HepG2 (cell line): ENCODE measurements at regions not wholly inside any gene's neighbourhood (a gene's known extent, or its start where the extent isn't known, plus 50 kb on each side); places are given as distances from the start of the nearest gene placed in this dataset.

ENCODE experiments used
- ATAC-seq: fragments of 200-7000 bp; cut with Tn5 transposase; 3 replicates; pipeline ENCODE4 v1.9.1; 2020; ENCODE audit warnings: mild to moderate bottlenecking, moderate library complexity
- BruUV-seq: library from RNA; stranded (reverse); fragments of 400-500 nt; replicated peaks from 2 replicates; lab custom pipeline; 2021; lab: Mats Ljungman, UMichigan
- CTCF ChIA-PET: fragments of 300-600 bp; formaldehyde crosslinking; extraction: SDS; loops from one replicate; lab custom pipeline; 2021; ENCODE audit warnings: low total read pairs, inconsistent platforms, low intra/inter-chr PET ratio; lab: Yijun Ruan, JAX
- POLR2A ChIA-PET: fragments of 350-600 bp; sonication (Branson Sonifier 250); formaldehyde crosslinking; loops from one replicate; lab custom pipeline; 2020; ENCODE audit warnings: antibody characterized with exemption, inconsistent platforms; lab: Yijun Ruan, JAX
- DNase-seq: peaks from one replicate; pipeline ENCODE4 v3.0.0-alpha.2; 2015; ENCODE audit warnings: low spot score
- FAIRE-seq: peaks from 3 replicates; lab custom pipeline; 2011; peaks lifted over from hg19 to GRCh38; lab: Jason Lieb, UNC
- H2AFZ ChIP-seq: one replicate; pipeline ENCODE4 v1.6.1; 2011; ENCODE audit warnings: low read length, inconsistent platforms
- H3K27ac ChIP-seq: fragments of 300-600 bp; 3 replicates; pipeline ENCODE4 v1.8.0; 2011; ENCODE audit warnings: mixed run types, mild to moderate bottlenecking, mixed read lengths, low read length, inconsistent platforms; ENCODE audit not compliant: insufficient read depth; ENCODE audit errors: extremely low read length
- H3K27me3 ChIP-seq, 2 experiments: fragments of 200-600 bp in 1 of 2; 2 replicates in 1 of 2; 3 replicates in 1 of 2; pipeline versions ENCODE4 v1.6.0 to v1.8.0; 2011; ENCODE audit warnings: low read length in 2 of 2, mild to moderate bottlenecking in 2 of 2, moderate library complexity in 2 of 2, inconsistent platforms in 1 of 2; ENCODE audit not compliant: insufficient read depth in 2 of 2, control insufficient read depth in 1 of 2
- H3K36me3 ChIP-seq, 2 experiments: fragments of 200-600 bp in 1 of 2; replicated peaks in 1 of 2; 2 replicates in 1 of 2; 3 replicates in 1 of 2; pipeline versions ENCODE4 v1.5.1 to v1.8.0; 2011; ENCODE audit warnings: low read length in 2 of 2, inconsistent platforms in 1 of 2; ENCODE audit not compliant: insufficient read depth in 2 of 2, control insufficient read depth in 1 of 2
- H3K4me1 ChIP-seq: 2 replicates; pipeline ENCODE4 v1.5.1; 2012; ENCODE audit warnings: low read length, inconsistent platforms; ENCODE audit not compliant: insufficient read depth
- H3K4me2 ChIP-seq: 2 replicates; pipeline ENCODE4 v1.6.0; 2011; ENCODE audit warnings: low read depth, low read length, inconsistent platforms
- H3K4me3 ChIP-seq, 3 experiments: fragments of 200-600 bp in 1 of 3; sonication (generic), shearing (Covaris generic) in 1 of 3; replicated peaks in 1 of 3; 2 replicates each; pipeline ENCODE4 v1.5.1; 2011 to 2016; ENCODE audit warnings: low read length in 3 of 3, inconsistent platforms in 2 of 3, low read depth in 2 of 3, mild to moderate bottlenecking in 2 of 3, control low read depth in 1 of 3, mixed read lengths in 1 of 3; ENCODE audit not compliant: insufficient read depth in 1 of 3
- H3K79me2 ChIP-seq: one replicate; pipeline ENCODE4 v1.6.1; 2011; ENCODE audit warnings: low read length, inconsistent platforms; ENCODE audit not compliant: insufficient read depth
- H3K9ac ChIP-seq: 2 replicates; pipeline ENCODE4 v1.6.0; 2011; ENCODE audit warnings: mild to moderate bottlenecking, low read depth, low read length, inconsistent platforms; ENCODE audit not compliant: insufficient read depth
- H3K9me3 ChIP-seq: 2 replicates; pipeline ENCODE4 v1.5.1; 2012; ENCODE audit warnings: mild to moderate bottlenecking, low read length
- H4K20me1 ChIP-seq: 2 replicates; pipeline ENCODE4 v1.6.0; 2011; ENCODE audit warnings: inconsistent platforms, mild to moderate bottlenecking, low read length, moderate library complexity; ENCODE audit not compliant: insufficient read depth
- CBX2 ChIP-seq, 2 experiments: fragments of 200-600 bp in 1 of 2; sonication (generic); formaldehyde crosslinking in 1 of 2; IDR thresholded peaks; 2 replicates each; pipeline versions ENCODE4 v1.7.0 to v1.8.1; 2018 to 2022; ENCODE audit warnings: low read depth in 2 of 2, low read length in 1 of 2, mild to moderate bottlenecking in 1 of 2, missing genetic modification reagents in 1 of 2
- CC2D1A ChIP-seq: sonication (generic); formaldehyde crosslinking; IDR thresholded peaks from 2 replicates; pipeline ENCODE4 v1.8.1; 2023; ENCODE audit warnings: mild to moderate bottlenecking, missing genetic modification reagents
- HINFP ChIP-seq: sonication (generic); formaldehyde crosslinking; IDR thresholded peaks from 2 replicates; pipeline ENCODE4 v1.4.0; 2020; ENCODE audit warnings: low read depth, mild to moderate bottlenecking, missing genetic modification reagents
- NCOA2 ChIP-seq: sonication (generic); formaldehyde crosslinking; IDR thresholded peaks from 2 replicates; pipeline ENCODE4 v1.8.0; 2022; ENCODE audit warnings: inconsistent platforms
- PAX8 ChIP-seq: sonication (generic); formaldehyde crosslinking; IDR thresholded peaks from 2 replicates; pipeline ENCODE4 v1.8.0; 2022; ENCODE audit warnings: mild to moderate bottlenecking, missing genetic modification reagents, borderline replicate concordance
- PITX1 ChIP-seq: sonication (generic); formaldehyde crosslinking; IDR thresholded peaks from 2 replicates; pipeline ENCODE4 v1.5.1; 2020; ENCODE audit warnings: mild to moderate bottlenecking, missing genetic modification reagents
- RBM39 ChIP-seq: fragments of 200-400 bp; formaldehyde crosslinking; IDR thresholded peaks from one replicate; pipeline ENCODE4 v1.6.1; 2018; ENCODE audit warnings: antibody characterized with exemption, mild to moderate bottlenecking, low read depth, low read length; ENCODE audit not compliant: poor library complexity, severe bottlenecking
- ZNF343 ChIP-seq: sonication (generic); formaldehyde crosslinking; IDR thresholded peaks from 2 replicates; pipeline ENCODE4 v1.4.0; 2020; ENCODE audit warnings: mild to moderate bottlenecking, missing genetic modification reagents
- ZNF550 ChIP-seq: sonication (generic); formaldehyde crosslinking; IDR thresholded peaks from 2 replicates; pipeline ENCODE4 v1.4.0; 2020; ENCODE audit warnings: mild to moderate bottlenecking, missing genetic modification reagents, borderline replicate concordance
- ZNF607 ChIP-seq: sonication (generic); formaldehyde crosslinking; IDR thresholded peaks from 2 replicates; pipeline ENCODE4 v1.5.1; 2020; ENCODE audit warnings: missing genetic modification reagents, mild to moderate bottlenecking, borderline replicate concordance
- ZNF7 ChIP-seq: IDR thresholded peaks from 2 replicates; pipeline ENCODE4 v1.6.1; 2016; ENCODE audit warnings: missing biosample characterization, missing genetic modification reagents
- ZNF703 ChIP-seq: sonication (generic); formaldehyde crosslinking; IDR thresholded peaks from 2 replicates; pipeline ENCODE4 v1.5.1; 2020; ENCODE audit warnings: missing genetic modification reagents, mild to moderate bottlenecking, moderate library complexity, borderline replicate concordance
- ZNF816 ChIP-seq: sonication (generic); formaldehyde crosslinking; IDR thresholded peaks from 2 replicates; pipeline ENCODE4 v1.8.0; 2022; ENCODE audit warnings: missing genetic modification reagents, mild to moderate bottlenecking, borderline replicate concordance
- WGBS: methylation state at CpG from one replicate; pipeline ENCODE4 v1.1.6; 2017; ENCODE audit warnings: low lambda C conversion rate; 5-methylcytosine and 5-hydroxymethylcytosine counted together
- in situ Hi-C: cut with HindIII; loops from 2 replicates; pipeline ENCODE4 v1.10.0; 2017; ENCODE audit warnings: low pct_unique_long_range_greater_than_20kb; ENCODE audit not compliant: extremely low pct_ligation_motif_present
- intact Hi-C: fragments of 100-400 bp; cut with micrococcal nuclease; formaldehyde crosslinking; loops from one replicate; pipeline ENCODE4 v1.10.0; 2022; ENCODE audit not compliant: unreplicated experiment
- TF ChIP-seq, protein P1 (sequence below): fragments of 450-650 bp; IDR thresholded peaks from 2 replicates; pipeline ENCODE4 v1.6.1; 2017; ENCODE audit warnings: mild to moderate bottlenecking

DNA sequence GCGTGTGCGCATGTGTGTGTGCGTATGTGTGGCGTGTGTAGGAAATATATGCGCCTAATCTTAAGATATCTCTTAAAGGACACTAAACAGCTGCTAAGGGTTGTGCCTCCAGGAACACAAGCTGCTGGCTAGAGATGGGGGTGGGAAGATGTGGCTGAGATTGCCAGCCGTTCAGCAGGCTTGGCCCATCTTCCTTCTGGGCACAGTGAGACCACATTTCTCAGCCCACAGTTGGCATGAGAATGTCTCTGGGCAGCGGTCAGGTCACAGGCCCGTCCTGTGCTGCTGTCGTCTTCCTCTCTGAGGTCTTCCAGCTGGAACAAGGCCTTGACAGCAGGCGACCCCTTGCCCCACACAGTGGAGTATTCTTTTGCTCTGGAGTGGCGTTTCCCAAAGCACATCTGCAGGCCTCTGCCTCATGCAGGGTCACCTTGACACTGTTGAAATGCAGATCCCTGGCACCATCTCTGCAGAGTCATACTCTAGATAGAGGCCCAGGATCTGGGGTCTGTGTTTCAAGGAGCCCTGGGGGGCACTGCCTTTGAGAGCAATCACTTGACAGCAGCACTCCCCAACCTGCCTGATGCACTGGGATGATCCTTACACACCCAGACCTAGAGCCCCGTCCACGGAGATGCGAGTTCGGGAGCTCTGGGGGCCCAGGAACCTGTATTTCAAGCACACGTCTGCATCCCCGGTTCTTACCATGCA, 335.5 kb upstream of the SFSWAP start:
- Histone ChIP-seq H3K27ac (no peak overlapping the region), H3K4me2 (no peak overlapping the region), H3K4me3 (no peak overlapping the region), H3K4me1 (no peaks in the 10 kb centered on the region), H4K20me1 (no peaks in the 10 kb centered on the region), H3K36me3 (no peaks in the 10 kb centered on the region), H3K79me2 (no peaks in the 10 kb centered on the region), H2AFZ (no peak overlapping the region), H3K9ac (no peak overlapping the region), H3K27me3 (peaks cover 3 to 42% of the 10 kb centered on the region in 2 experiments), H3K9me3 (no peaks in the 10 kb centered on the region)
- ChIA-PET CTCF (no interaction called here), POLR2A (no interaction called here)
- in situ Hi-C loops, result no loop called here
- TF ChIP-seq ZNF607 (CRISPR knock-in tag) (no peak), PAX8 (no peak), ZNF7 (CRISPR knock-in tag) (no peak), ZNF343 (no peak), RBM39 (no peak), ZNF550 (CRISPR knock-in tag) (no peak), CBX2 (IDR thresholded peaks at IDR 0.05; ENCODE audit: low read depth, low read length) (no peak), CBX2 (CRISPR knock-in tag; IDR thresholded peaks at IDR 0.05; ENCODE audit: low read depth) (no peak), ZNF703 (no peak), ZNF816 (CRISPR knock-in tag) (no peak), CC2D1A (CRISPR knock-in tag) (no peak), PITX1 (no peak), NCOA2 (no peak), HINFP (CRISPR knock-in tag) (no peak)
- TF ChIP-seq, protein P1, sequence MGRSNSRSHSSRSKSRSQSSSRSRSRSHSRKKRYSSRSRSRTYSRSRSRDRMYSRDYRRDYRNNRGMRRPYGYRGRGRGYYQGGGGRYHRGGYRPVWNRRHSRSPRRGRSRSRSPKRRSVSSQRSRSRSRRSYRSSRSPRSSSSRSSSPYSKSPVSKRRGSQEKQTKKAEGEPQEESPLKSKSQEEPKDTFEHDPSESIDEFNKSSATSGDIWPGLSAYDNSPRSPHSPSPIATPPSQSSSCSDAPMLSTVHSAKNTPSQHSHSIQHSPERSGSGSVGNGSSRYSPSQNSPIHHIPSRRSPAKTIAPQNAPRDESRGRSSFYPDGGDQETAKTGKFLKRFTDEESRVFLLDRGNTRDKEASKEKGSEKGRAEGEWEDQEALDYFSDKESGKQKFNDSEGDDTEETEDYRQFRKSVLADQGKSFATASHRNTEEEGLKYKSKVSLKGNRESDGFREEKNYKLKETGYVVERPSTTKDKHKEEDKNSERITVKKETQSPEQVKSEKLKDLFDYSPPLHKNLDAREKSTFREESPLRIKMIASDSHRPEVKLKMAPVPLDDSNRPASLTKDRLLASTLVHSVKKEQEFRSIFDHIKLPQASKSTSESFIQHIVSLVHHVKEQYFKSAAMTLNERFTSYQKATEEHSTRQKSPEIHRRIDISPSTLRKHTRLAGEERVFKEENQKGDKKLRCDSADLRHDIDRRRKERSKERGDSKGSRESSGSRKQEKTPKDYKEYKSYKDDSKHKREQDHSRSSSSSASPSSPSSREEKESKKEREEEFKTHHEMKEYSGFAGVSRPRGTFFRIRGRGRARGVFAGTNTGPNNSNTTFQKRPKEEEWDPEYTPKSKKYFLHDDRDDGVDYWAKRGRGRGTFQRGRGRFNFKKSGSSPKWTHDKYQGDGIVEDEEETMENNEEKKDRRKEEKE, result no peak
- FAIRE-seq, result no peak
- DNase-seq, result no peak
- intact Hi-C loops, result no loop called here
- ATAC-seq, result no peak
- no TSS peak for BruUV-seq
- WGBS, result 32% methylated on average over 6 of the region's 17 CpGs
